ENCODE measurements at regions not wholly inside any gene's neighbourhood (a gene's known extent, or its start where the extent isn't known, plus 50 kb on each side); places are given as distances from the start of the nearest gene placed in this dataset.

DNA sequence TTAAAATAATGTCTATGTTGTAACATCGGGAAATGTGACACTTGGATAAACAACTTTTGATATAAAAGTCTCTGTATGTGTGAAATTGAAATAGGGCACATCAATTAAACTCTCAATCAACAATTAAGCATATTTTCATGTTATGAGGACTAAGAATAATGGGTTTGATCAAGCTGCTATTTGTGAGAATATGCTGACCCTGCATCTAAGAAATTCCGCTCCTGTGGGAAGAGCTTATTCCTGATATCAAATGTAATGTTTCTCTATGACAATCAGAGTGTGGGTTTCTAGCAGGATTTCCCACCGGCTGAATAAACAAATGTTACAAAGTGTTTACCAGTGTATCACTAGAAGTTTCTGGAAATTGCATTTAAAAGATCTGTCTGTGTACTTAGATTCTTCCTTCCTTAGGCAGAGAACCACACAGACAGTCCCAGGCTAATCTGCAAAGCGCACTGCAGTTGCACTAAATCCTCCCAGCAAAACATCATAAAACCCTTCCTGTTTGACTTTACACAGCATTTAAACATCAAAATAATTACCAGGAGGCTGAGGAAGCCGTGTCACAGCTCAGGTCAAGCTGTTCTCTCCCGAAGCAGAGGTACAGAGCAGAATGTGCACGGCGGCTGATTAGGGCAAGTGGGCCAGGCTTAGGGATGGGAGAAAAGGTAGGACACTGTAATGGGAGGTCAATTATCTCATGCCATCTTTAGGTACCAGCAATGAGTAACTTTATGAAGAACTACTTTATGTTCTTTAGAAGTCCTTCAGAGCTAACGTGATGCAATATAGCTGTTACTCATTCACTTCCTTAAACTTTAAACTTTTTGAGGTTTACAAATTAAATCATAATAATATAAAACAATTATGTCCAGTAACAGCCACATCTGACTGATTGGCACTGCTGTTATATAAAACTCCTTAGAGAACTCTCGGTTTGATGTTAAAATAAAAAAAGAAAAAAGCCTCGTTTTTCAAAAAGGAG, 109.1 kb upstream of the CTTNBP2 start:
- Mint-ChIP-seq H3K36me3 (ENCODE audit: insufficient read depth, unreplicated experiment) (no peaks in the 10 kb centered on the region), H3K4me1 (ENCODE audit: insufficient read depth, unreplicated experiment) (peaks cover 5% of the 10 kb centered on the region), H3K27me3 (ENCODE audit: insufficient read depth, unreplicated experiment) (no peaks in the 10 kb centered on the region), H3K4me3 (ENCODE audit: unreplicated experiment) (no peak overlapping the region), H3K27ac (ENCODE audit: low read depth, unreplicated experiment) (no peak overlapping the region), H3K9me3 (ENCODE audit: unreplicated experiment) (no peaks in the 10 kb centered on the region)
- ChIA-PET POLR2A (no interaction called here), CTCF (interaction anchor here (0.9 to 1.2 kb wide), 2 partner anchors 11 kb away, joined by 3 to 5 read pairs; no protein-coding TSS in a partner anchor)
- intact Hi-C loops (cut with micrococcal nuclease), result no loop called here
- BruUV-seq (replicated peaks), result no TSS peak
- no peak for DNase-seq (ENCODE audit: unreplicated experiment)
- TF ChIP-seq, protein P1, sequence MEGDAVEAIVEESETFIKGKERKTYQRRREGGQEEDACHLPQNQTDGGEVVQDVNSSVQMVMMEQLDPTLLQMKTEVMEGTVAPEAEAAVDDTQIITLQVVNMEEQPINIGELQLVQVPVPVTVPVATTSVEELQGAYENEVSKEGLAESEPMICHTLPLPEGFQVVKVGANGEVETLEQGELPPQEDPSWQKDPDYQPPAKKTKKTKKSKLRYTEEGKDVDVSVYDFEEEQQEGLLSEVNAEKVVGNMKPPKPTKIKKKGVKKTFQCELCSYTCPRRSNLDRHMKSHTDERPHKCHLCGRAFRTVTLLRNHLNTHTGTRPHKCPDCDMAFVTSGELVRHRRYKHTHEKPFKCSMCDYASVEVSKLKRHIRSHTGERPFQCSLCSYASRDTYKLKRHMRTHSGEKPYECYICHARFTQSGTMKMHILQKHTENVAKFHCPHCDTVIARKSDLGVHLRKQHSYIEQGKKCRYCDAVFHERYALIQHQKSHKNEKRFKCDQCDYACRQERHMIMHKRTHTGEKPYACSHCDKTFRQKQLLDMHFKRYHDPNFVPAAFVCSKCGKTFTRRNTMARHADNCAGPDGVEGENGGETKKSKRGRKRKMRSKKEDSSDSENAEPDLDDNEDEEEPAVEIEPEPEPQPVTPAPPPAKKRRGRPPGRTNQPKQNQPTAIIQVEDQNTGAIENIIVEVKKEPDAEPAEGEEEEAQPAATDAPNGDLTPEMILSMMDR (IDR thresholded peaks at IDR 0.05; ENCODE audit: unreplicated experiment), result no peak

DNA sequence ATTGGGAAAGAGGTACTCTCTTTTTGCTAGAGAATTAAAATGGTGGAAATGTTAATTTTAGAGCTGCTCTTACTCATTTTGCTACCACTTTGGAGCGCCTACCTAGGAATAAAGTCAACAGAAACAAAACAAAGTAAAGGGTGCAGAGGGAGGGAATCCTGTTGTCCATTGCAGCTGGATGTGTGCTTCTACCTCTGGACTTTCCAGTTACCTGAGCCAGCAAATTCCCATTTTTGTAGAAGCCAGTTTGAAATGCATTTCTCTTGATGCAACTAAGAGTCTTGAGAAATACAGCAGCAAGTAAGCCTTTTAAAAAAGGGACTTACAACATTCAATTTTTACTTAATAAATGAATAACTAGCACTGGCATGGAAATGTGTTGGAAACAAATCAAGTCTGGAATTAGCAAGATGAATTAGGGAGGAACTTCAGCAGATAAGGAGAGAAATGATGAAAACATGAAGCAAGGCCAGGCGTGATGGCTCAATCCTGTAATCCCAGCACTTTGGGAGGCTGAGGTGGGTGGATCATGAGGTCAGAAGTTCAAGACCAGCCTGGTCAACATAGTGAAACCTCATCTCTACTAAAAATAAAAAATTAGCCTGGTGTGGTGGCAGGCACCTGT, 113.5 kb upstream of the CTTNBP2 start:
- BruUV-seq (replicated peaks), result no TSS peak
- intact Hi-C loops (cut with micrococcal nuclease), result no loop called here
- TF ChIP-seq, protein P1 (IDR thresholded peaks at IDR 0.05; ENCODE audit: unreplicated experiment), result no peak
- Mint-ChIP-seq H3K4me1 (ENCODE audit: insufficient read depth, unreplicated experiment) (no peaks in the 10 kb centered on the region), H3K27me3 (ENCODE audit: insufficient read depth, unreplicated experiment) (no peaks in the 10 kb centered on the region), H3K9me3 (ENCODE audit: unreplicated experiment) (no peaks in the 10 kb centered on the region), H3K36me3 (ENCODE audit: insufficient read depth, unreplicated experiment) (no peaks in the 10 kb centered on the region), H3K27ac (ENCODE audit: low read depth, unreplicated experiment) (no peak overlapping the region), H3K4me3 (ENCODE audit: unreplicated experiment) (no peak overlapping the region)
- DNase-seq (ENCODE audit: unreplicated experiment), result no peak
- POLR2A ChIA-PET, result no interaction called here
- CTCF ChIA-PET, result interaction anchor here (1.2 kb wide), 1 partner anchor 37 kb away, joined by 4 read pairs; no protein-coding TSS in a partner anchor

DNA sequence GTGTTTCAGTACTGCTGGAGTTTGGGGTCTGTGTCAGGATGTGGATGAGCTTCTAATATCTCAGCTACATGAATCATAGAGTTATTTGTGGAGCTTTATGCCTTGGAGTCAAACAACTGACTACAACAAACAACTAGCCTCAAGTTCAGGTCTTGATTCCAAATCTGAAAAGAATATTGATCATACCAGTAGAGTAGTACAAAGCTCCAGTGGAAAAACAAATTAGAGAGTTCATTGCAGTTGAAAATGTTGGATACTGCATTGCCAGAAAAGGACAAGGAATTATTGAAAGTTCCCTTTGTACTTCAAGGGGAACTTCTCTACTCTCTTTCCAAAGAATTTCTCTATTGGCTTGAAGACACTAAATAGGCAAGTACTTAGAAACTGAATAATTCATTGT, 117.6 kb upstream of the CTTNBP2 start:
- CTCF ChIA-PET, result interaction anchor here (0.5 kb wide), 1 partner anchor 676 kb away, joined by 3 read pairs; no protein-coding TSS in a partner anchor
- no TSS peak for BruUV-seq (replicated peaks)
- Mint-ChIP-seq H3K27ac (ENCODE audit: low read depth, unreplicated experiment) (no peak overlapping the region), H3K9me3 (ENCODE audit: unreplicated experiment) (no peaks in the 10 kb centered on the region), H3K4me3 (ENCODE audit: unreplicated experiment) (no peak overlapping the region), H3K4me1 (ENCODE audit: insufficient read depth, unreplicated experiment) (no peaks in the 10 kb centered on the region), H3K36me3 (ENCODE audit: insufficient read depth, unreplicated experiment) (no peaks in the 10 kb centered on the region), H3K27me3 (ENCODE audit: insufficient read depth, unreplicated experiment) (no peaks in the 10 kb centered on the region)
- TF ChIP-seq, protein P1 (IDR thresholded peaks at IDR 0.05; ENCODE audit: unreplicated experiment), result no peak
- POLR2A ChIA-PET, result no interaction called here
- intact Hi-C loops (cut with micrococcal nuclease), result no loop called here
- no peak for DNase-seq (ENCODE audit: unreplicated experiment)

All from MCF 10A (cell line).